ENCODE measurements at regions not wholly inside any gene's neighbourhood (a gene's known extent, or its start where the extent isn't known, plus 50 kb on each side); places are given as distances from the start of the nearest gene placed in this dataset.

DNA sequence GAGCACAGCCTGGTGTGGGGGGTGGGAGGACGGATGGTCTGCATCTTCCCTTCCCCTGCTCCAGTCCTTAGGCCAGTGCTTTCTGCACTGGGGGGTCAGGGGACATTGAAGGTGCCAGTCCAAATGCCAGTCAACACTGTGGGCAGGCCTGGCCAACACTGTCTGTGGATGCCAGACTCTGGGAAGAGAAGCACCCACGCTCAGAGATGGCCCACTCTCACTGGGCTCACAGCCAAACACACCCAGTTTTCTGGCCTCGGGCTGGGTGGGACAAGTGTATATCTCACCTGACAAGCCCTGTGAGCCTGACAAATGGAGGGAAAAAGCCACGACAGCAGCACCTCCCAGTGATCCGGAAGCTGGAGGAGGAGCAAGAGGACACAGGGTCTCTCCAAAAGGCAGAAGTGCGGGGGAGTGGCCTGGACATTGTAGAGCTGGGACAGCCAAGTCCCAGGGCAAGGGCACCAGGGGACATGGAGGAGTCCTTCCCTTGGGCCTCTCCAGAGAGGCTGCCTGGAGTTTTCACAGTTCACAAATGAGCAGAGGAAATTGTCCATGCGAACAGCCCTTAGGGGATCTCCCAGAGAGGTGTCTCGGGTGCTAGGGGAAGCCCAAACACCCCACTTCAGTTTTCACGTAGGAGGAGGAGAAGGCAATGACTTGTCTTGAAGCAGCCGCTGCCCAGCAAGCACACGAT lies 79.3 kb downstream of the SDC1 start:
- TF ChIP-seq POLR2AphosphoS5 (IDR thresholded peaks at IDR 0.05) (no peak), POLR2A (IDR thresholded peaks at IDR 0.05) (no peak)
- TF ChIP-seq, protein P1, sequence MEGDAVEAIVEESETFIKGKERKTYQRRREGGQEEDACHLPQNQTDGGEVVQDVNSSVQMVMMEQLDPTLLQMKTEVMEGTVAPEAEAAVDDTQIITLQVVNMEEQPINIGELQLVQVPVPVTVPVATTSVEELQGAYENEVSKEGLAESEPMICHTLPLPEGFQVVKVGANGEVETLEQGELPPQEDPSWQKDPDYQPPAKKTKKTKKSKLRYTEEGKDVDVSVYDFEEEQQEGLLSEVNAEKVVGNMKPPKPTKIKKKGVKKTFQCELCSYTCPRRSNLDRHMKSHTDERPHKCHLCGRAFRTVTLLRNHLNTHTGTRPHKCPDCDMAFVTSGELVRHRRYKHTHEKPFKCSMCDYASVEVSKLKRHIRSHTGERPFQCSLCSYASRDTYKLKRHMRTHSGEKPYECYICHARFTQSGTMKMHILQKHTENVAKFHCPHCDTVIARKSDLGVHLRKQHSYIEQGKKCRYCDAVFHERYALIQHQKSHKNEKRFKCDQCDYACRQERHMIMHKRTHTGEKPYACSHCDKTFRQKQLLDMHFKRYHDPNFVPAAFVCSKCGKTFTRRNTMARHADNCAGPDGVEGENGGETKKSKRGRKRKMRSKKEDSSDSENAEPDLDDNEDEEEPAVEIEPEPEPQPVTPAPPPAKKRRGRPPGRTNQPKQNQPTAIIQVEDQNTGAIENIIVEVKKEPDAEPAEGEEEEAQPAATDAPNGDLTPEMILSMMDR (IDR thresholded peaks at IDR 0.05) = no peak

Data from sigmoid colon (tissue), 4 donors.